Coronary artery (tissue), 2 donors: ENCODE measurements at regions not wholly inside any gene's neighbourhood (a gene's known extent, or its start where the extent isn't known, plus 50 kb on each side); places are given as distances from the start of the nearest gene placed in this dataset.

ENCODE experiments used
- DNase-seq: peaks from one replicate; pipeline ENCODE4 v3.0.0-alpha.2; 2017; ENCODE audit warnings: low spot score
- H3K27ac ChIP-seq, 2 donors: fragments of 200-600 bp; sonication (generic); one replicate each; pipeline ENCODE4 v1.5.1; 2016 to 2019
- H3K4me3 ChIP-seq: fragments of 200-600 bp; sonication (generic); 2 replicates; pipeline ENCODE4 v1.5.1; 2016; ENCODE audit warnings: mild to moderate bottlenecking, moderate library complexity
- CTCF ChIP-seq: fragments of 200-600 bp; sonication (generic); IDR thresholded peaks from one replicate; pipeline ENCODE4 v1.5.1; 2019; ENCODE audit warnings: antibody characterized with exemption

DNA sequence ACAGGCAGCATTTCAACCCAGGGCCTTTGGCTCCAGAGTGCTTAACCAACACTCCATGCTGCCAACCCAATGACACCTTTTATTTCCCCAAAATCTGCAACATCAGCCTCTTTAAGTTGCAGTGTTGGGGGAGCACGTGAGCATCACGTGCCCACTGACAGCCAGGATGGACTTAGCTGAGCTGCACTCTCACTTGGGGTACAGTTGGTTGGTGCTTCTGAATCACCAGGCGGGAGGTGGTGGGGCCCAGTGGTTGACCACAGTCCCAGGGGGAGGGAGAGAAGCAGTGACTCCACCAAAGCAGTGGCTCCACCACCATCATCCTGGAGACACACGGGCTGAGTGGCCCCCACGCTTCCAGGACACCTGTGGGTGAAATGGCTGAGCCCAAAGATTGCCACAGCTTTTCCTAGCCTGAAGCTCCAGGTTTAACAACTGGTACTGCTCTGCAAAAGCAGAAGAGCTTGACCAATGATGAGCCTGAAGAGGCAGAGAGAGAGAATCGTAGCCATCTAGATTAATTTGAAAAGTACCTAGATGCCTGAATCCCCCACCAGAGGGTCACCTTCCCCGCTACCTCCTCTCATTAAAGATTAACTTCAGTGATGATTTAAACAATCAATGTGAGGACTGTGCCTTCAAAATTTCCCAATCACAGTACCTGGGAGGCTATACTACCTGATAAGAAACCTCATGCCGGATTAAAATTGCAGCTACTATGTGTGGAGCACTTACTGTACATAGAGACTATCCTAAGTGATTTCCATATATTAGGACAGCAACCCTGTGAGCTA, 193.8 kb downstream of the FOXO1 start:
- Histone ChIP-seq H3K4me3 (no peak overlapping the region), H3K27ac (peak overlapping the region in 1 of 2 donors; percentile 87)
- no peak for DNase-seq
- TF ChIP-seq CTCF, result no peak

DNA sequence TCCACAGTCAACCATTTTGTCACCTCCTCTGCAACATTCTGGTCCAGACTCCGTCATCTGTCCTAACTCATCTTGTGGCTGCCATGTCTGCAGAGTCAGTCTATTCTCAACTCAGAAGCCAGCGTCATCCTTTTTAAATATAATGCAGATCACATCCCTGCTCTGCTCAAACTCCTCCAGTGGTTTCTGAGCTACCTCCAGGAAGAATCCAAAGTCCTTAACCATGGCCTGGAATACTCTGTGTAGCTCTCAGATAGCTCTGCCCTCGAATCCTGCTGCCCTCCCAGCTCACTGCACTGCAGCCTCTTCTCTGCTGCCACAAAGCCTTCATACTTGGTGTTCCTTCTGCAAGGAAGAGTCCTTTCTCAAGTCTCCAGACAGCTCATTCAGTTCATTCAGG, 190.8 kb downstream of the FOXO1 start:
- H3K27ac ChIP-seq, result peak overlapping the region in 1 of 2 donors; percentile 88
- no peak for TF ChIP-seq CTCF
- H3K4me3 ChIP-seq, result no peak overlapping the region
- no peak for DNase-seq

GRCh38 chr13:40476175-40476958, 190.1 kb downstream of the FOXO1 start:
- Histone ChIP-seq H3K4me3 (no peak overlapping the region), H3K27ac (peak overlapping the region; percentile 59 to 88)
- DNase-seq, result no peak
- TF ChIP-seq CTCF, result no peak

GRCh38 chr13:40477623-40478608, 188.5 kb downstream of the FOXO1 start:
- DNase-seq, result peak; percentile 88
- Histone ChIP-seq H3K27ac (peak overlapping the region; percentile 56 to 87), H3K4me3 (peak overlapping the region; percentile 21)
- no peak for TF ChIP-seq CTCF

DNA sequence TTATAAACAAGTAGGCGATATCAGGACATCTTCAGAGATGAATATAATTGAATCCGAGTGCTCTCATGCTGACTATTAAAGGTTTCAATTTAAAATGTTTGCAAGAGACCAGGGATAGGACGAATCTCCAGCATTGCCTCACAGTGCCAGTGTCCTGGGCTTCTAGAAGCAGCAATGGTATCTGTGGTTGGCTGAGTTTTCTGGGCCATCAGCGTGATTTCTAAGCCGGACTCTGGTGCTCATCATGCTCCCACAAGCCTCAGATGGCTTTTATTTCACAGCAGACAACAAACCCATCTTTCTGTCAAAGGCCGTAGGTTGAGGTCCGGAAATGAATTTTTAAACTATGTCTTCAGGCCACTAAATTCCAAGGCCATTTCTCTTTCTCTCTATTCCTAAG, 187.7 kb downstream of the FOXO1 start:
- no peak for TF ChIP-seq CTCF
- peak overlapping the region; percentile 56 to 87 for H3K27ac ChIP-seq
- DNase-seq, result no peak

DNA sequence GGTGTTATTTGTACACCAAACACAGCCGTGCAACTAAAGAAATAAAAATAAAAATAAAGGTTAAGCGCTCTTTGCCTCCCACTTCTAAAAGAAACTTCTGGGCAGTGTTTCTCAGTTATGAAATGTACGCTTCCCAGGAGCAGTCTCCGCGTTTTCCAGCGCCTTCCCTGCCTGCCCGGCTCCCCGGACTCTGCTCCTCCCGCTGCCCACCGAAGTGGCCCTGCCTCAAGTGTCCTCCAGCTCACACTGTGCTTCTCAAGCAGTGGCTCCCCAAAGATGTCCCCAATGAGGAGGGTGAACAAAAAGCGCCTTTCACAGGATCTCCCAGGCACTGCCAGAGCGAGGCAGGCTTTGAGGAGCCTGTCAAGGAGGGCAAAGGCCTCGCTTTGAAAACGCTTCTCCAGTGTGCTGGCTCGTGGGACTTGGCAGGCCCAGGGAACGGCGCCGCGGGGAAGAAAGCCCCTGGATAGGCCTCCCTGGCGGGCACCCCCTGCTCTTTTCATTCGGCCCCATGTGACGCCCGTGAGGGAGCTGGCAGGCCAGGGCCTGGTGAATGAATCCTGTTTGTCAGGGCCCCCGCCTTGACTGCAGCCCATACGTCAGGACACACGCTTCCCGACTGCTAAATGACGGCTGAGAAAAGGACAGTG, 187.1 kb downstream of the FOXO1 start:
- Histone ChIP-seq H3K27ac (peak overlapping the region; percentile 22 to 56), H3K4me3 (no peak overlapping the region)
- no peak for TF ChIP-seq CTCF
- DNase-seq, result no peak

More for the DNA sequence above, 187.7 kb downstream of the FOXO1 start:
- H3K4me3 ChIP-seq, result no peak overlapping the region
